Retinal pigment epithelial cell (primary cell): ENCODE measurements at regions not wholly inside any gene's neighbourhood (a gene's known extent, or its start where the extent isn't known, plus 50 kb on each side); places are given as distances from the start of the nearest gene placed in this dataset.

ENCODE experiments used
- DNase-seq: peaks from one replicate; pipeline ENCODE4 v3.0.0-alpha.2; 2010; ENCODE audit warnings: low read depth
- H3K4me3 ChIP-seq: 2 replicates; pipeline ENCODE4 v1.5.1; 2011; ENCODE audit warnings: mild to moderate bottlenecking, low read length, control low read depth, moderate library complexity
- CTCF ChIP-seq: conservative IDR thresholded peaks from 2 replicates; pipeline ENCODE4 v1.5.1; 2011; ENCODE audit warnings: low read depth, low read length, control low read depth, inconsistent platforms

- no peak for DNase-seq
- no peak overlapping the region for H3K4me3 ChIP-seq
- TF ChIP-seq CTCF = no peak
Observed at GRCh38 chr22:48342732-48343131, 1484.9 kb downstream of the BRD1 start.

- H3K4me3 ChIP-seq = no peak overlapping the region
- no peak for DNase-seq
- no peak for TF ChIP-seq CTCF
Observed at GRCh38 chr22:48342016-48342415, 1485.7 kb downstream of the BRD1 start.

GRCh38 chr22:48340727-48341709 lies 1486.7 kb downstream of the BRD1 start:
- no peak overlapping the region for H3K4me3 ChIP-seq
- no peak for TF ChIP-seq CTCF
- no peak for DNase-seq

- no peak for TF ChIP-seq CTCF
- no peak overlapping the region for H3K4me3 ChIP-seq
- DNase-seq = no peak
Observed at GRCh38 chr22:48340191-48340590, 1487.5 kb downstream of the BRD1 start.

GRCh38 chr22:48338793-48339705 lies 1488.6 kb downstream of the BRD1 start:
- no peak overlapping the region for H3K4me3 ChIP-seq
- no peak for TF ChIP-seq CTCF
- no peak for DNase-seq

GRCh38 chr22:48337957-48338792 lies 1489.5 kb downstream of the BRD1 start:
- no peak for TF ChIP-seq CTCF
- no peak for DNase-seq

More at GRCh38 chr22:48337957-48338792, 1489.5 kb downstream of the BRD1 start:
- no peak overlapping the region for H3K4me3 ChIP-seq
